NT2/D1 (cell line): ENCODE measurements at regions not wholly inside any gene's neighbourhood (a gene's known extent, or its start where the extent isn't known, plus 50 kb on each side); places are given as distances from the start of the nearest gene placed in this dataset.
"Not testable (repeated sequence)": the region's sequence is repeated elsewhere in the genome, so short reads cannot be mapped to it uniquely, and the experiment has no call there.

ENCODE experiments used
- DNase-seq: peaks from one replicate; pipeline ENCODE4 v3.0.0-alpha.2; 2011; ENCODE audit warnings: low read depth, low spot score
- H3K27me3 ChIP-seq: 2 replicates; pipeline ENCODE4 v1.6.0; 2011; ENCODE audit warnings: mild to moderate bottlenecking; ENCODE audit not compliant: insufficient read length, insufficient read depth
- H3K36me3 ChIP-seq: 2 replicates; pipeline ENCODE4 v1.6.1; 2011; ENCODE audit warnings: mild to moderate bottlenecking, low read length, mixed read lengths; ENCODE audit not compliant: insufficient read depth, insufficient read length
- H3K4me1 ChIP-seq: 2 replicates; pipeline ENCODE4 v1.5.1; 2011; ENCODE audit not compliant: insufficient read depth, insufficient read length
- H3K4me3 ChIP-seq: 2 replicates; pipeline ENCODE4 v1.5.1; 2011; ENCODE audit warnings: low read depth; ENCODE audit not compliant: insufficient read length
- H3K9ac ChIP-seq: 2 replicates; pipeline ENCODE4 v1.6.0; 2011; ENCODE audit warnings: low read depth; ENCODE audit not compliant: insufficient read length
- H3K9me3 ChIP-seq: 2 replicates; pipeline ENCODE4 v1.5.1; 2011; ENCODE audit warnings: mild to moderate bottlenecking, low read length; ENCODE audit not compliant: insufficient read depth
- SUZ12 ChIP-seq: IDR thresholded peaks from 2 replicates; pipeline ENCODE4 v1.6.1; 2011; ENCODE audit not compliant: insufficient read length, insufficient read depth; ENCODE audit errors: extremely low read depth
- YY1 ChIP-seq: IDR thresholded peaks from 2 replicates; pipeline ENCODE4 v1.6.1; 2011; ENCODE audit not compliant: insufficient read length, insufficient read depth
- ZNF274 ChIP-seq: IDR thresholded peaks from 2 replicates; pipeline ENCODE4 v1.6.1; 2011; ENCODE audit warnings: mild to moderate bottlenecking, low read depth, low read length

- Histone ChIP-seq H3K27me3 (no peaks in the 10 kb centered on the region), H3K9ac (no peak overlapping the region), H3K36me3 (no peaks in the 10 kb centered on the region), H3K9me3 (no peaks in the 10 kb centered on the region), H3K4me1 (no peaks in the 10 kb centered on the region), H3K4me3 (no peak overlapping the region)
- TF ChIP-seq YY1 (no peak), ZNF274 (no peak), SUZ12 (no peak)
- no peak for DNase-seq
Measured at GRCh38 chr9:39588500-39589137, 233.2 kb downstream of the SPATA31A1 start.

- H3K4me3 ChIP-seq, H3K9ac ChIP-seq, H3K36me3 ChIP-seq, H3K9me3 ChIP-seq, H3K4me1 ChIP-seq, H3K27me3 ChIP-seq, DNase-seq: not testable (repeated sequence)
Measured at GRCh38 chr9:39604089-39604488, 248.6 kb downstream of the SPATA31A1 start.

- not testable (repeated sequence) for H3K4me1 ChIP-seq, H3K9ac ChIP-seq, H3K27me3 ChIP-seq, H3K36me3 ChIP-seq, H3K9me3 ChIP-seq, H3K4me3 ChIP-seq, DNase-seq
Measured at GRCh38 chr9:39611449-39612231, 256.2 kb downstream of the SPATA31A1 start.

GRCh38 chr9:39616480-39616879, 261.0 kb downstream of the SPATA31A1 start:
- H3K27me3 ChIP-seq, H3K4me3 ChIP-seq, DNase-seq, H3K4me1 ChIP-seq, H3K9me3 ChIP-seq, H3K36me3 ChIP-seq, H3K9ac ChIP-seq: not testable (repeated sequence)

GRCh38 chr9:39624048-39624447, 268.6 kb downstream of the SPATA31A1 start:
- H3K27me3 ChIP-seq, result not testable (repeated sequence)

GRCh38 chr9:39632071-39632470, 276.6 kb downstream of the SPATA31A1 start:
- not testable (repeated sequence) for H3K27me3 ChIP-seq, H3K9ac ChIP-seq, H3K9me3 ChIP-seq, H3K4me3 ChIP-seq, DNase-seq, H3K36me3 ChIP-seq, H3K4me1 ChIP-seq

More at GRCh38 chr9:39624048-39624447, 268.6 kb downstream of the SPATA31A1 start:
- DNase-seq, H3K9ac ChIP-seq, H3K4me1 ChIP-seq, H3K36me3 ChIP-seq, H3K4me3 ChIP-seq, H3K9me3 ChIP-seq: not testable (repeated sequence)

- not testable (repeated sequence) for H3K27me3 ChIP-seq, H3K4me1 ChIP-seq, H3K9me3 ChIP-seq, H3K4me3 ChIP-seq, H3K36me3 ChIP-seq, H3K9ac ChIP-seq, DNase-seq
Measured at GRCh38 chr9:39649029-39649428, 293.6 kb downstream of the SPATA31A1 start.

- H3K36me3 ChIP-seq, H3K9ac ChIP-seq, H3K9me3 ChIP-seq, DNase-seq, H3K27me3 ChIP-seq, H3K4me3 ChIP-seq, H3K4me1 ChIP-seq: not testable (repeated sequence)
Measured at GRCh38 chr9:39656960-39657603, 301.6 kb downstream of the SPATA31A1 start.

GRCh38 chr9:39663020-39663419, 307.6 kb downstream of the SPATA31A1 start:
- H3K9ac ChIP-seq, result not testable (repeated sequence)

GRCh38 chr9:39663713-39664112, 308.2 kb downstream of the SPATA31A1 start:
- H3K4me1 ChIP-seq, H3K9me3 ChIP-seq, H3K4me3 ChIP-seq, H3K27me3 ChIP-seq, H3K36me3 ChIP-seq, DNase-seq, H3K9ac ChIP-seq: not testable (repeated sequence)

More at GRCh38 chr9:39663020-39663419, 307.6 kb downstream of the SPATA31A1 start:
- DNase-seq, H3K36me3 ChIP-seq, H3K9me3 ChIP-seq, H3K4me1 ChIP-seq, H3K4me3 ChIP-seq, H3K27me3 ChIP-seq: not testable (repeated sequence)

GRCh38 chr9:39665020-39665419, 309.6 kb downstream of the SPATA31A1 start:
- H3K36me3 ChIP-seq, H3K9me3 ChIP-seq, H3K4me3 ChIP-seq, H3K9ac ChIP-seq, DNase-seq, H3K27me3 ChIP-seq, H3K4me1 ChIP-seq: not testable (repeated sequence)
